ENCODE measurements at regions not wholly inside any gene's neighbourhood (a gene's known extent, or its start where the extent isn't known, plus 50 kb on each side); places are given as distances from the start of the nearest gene placed in this dataset.

GRCh38 chr1:14302025-14302424, 296.5 kb upstream of the KAZN start:
- CTCF ChIA-PET (ENCODE audit: low intra/inter-chr PET ratio, low total read pairs): no interaction called here

More at GRCh38 chr1:14302025-14302424, 296.5 kb upstream of the KAZN start:
- 0% methylated on average over 3 of the region's 3 CpGs for WGBS (ENCODE audit: low lambda C conversion rate)
- Histone ChIP-seq H2AFZ (ENCODE audit: low read length) (no peak overlapping the region), H3K4me3 (replicated peaks in 1 of 3; ENCODE audit: insufficient read depth in 1 of 3, low read depth in 2 of 3, low read length in 3 of 3) (no peak overlapping the region), H4K20me1 (ENCODE audit: insufficient read depth, low read length) (no peaks in the 10 kb centered on the region), H3K9ac (ENCODE audit: insufficient read depth, low read depth, low read length) (no peak overlapping the region), H3K4me1 (ENCODE audit: insufficient read depth, low read length) (no peaks in the 10 kb centered on the region), H3K79me2 (ENCODE audit: insufficient read depth, low read length) (no peaks in the 10 kb centered on the region), H3K4me2 (ENCODE audit: low read depth, low read length) (no peak overlapping the region), H3K36me3 (replicated peaks in 1 of 2; ENCODE audit: control insufficient read depth in 1 of 2, insufficient read depth in 2 of 2, low read length in 2 of 2) (no peaks in the 10 kb centered on the region), H3K27me3 (ENCODE audit: control insufficient read depth in 1 of 2, insufficient read depth in 2 of 2, low read length in 2 of 2) (peaks cover 0 to 14% of the 10 kb centered on the region in 2 experiments; a peak in 2 of 5 replicates), H3K9me3 (ENCODE audit: low read length) (no peaks in the 10 kb centered on the region), H3K27ac (ENCODE audit: extremely low read length, insufficient read depth, low read length) (no peak overlapping the region)
- FAIRE-seq: no peak
- in situ Hi-C loops (cut with HindIII; ENCODE audit: extremely low pct_ligation_motif_present, low pct_unique_long_range_greater_than_20kb): no loop called here
- TF ChIP-seq SIX4 (CRISPR knock-in tag; IDR thresholded peaks at IDR 0.05) (no peak), ATF2 (CRISPR knock-in tag; IDR thresholded peaks at IDR 0.05) (no peak), KLF11 (CRISPR knock-in tag; IDR thresholded peaks at IDR 0.05) (no peak), NFKB2 (CRISPR knock-in tag; IDR thresholded peaks at IDR 0.05; ENCODE audit: borderline replicate concordance) (no peak), ZNF251 (CRISPR knock-in tag; IDR thresholded peaks at IDR 0.05) (no peak), ZNF557 (CRISPR knock-in tag; IDR thresholded peaks at IDR 0.05) (no peak), GZF1 (CRISPR knock-in tag; IDR thresholded peaks at IDR 0.05) (no peak), POLR2AphosphoS2 (IDR thresholded peaks at IDR 0.05; ENCODE audit: low read depth, low read length) (no peak), EHMT2 (IDR thresholded peaks at IDR 0.05; ENCODE audit: borderline replicate concordance, low read depth, low read length) (no peak), SMARCC2 (IDR thresholded peaks at IDR 0.05) (no peak), HOMEZ (CRISPR knock-in tag; IDR thresholded peaks at IDR 0.05; ENCODE audit: low read depth) (no peak), SKI (IDR thresholded peaks at IDR 0.05; ENCODE audit: partially characterized antibody) (no peak), CENPBD1 (CRISPR knock-in tag; IDR thresholded peaks at IDR 0.05; ENCODE audit: borderline replicate concordance, low read depth) (no peak)
- TF ChIP-seq, protein P1, sequence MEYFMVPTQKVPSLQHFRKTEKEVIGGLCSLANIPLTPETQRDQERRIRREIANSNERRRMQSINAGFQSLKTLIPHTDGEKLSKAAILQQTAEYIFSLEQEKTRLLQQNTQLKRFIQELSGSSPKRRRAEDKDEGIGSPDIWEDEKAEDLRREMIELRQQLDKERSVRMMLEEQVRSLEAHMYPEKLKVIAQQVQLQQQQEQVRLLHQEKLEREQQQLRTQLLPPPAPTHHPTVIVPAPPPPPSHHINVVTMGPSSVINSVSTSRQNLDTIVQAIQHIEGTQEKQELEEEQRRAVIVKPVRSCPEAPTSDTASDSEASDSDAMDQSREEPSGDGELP (IDR thresholded peaks at IDR 0.05; ENCODE audit: borderline replicate concordance, low read depth): no peak
- TF ChIP-seq, protein P2, sequence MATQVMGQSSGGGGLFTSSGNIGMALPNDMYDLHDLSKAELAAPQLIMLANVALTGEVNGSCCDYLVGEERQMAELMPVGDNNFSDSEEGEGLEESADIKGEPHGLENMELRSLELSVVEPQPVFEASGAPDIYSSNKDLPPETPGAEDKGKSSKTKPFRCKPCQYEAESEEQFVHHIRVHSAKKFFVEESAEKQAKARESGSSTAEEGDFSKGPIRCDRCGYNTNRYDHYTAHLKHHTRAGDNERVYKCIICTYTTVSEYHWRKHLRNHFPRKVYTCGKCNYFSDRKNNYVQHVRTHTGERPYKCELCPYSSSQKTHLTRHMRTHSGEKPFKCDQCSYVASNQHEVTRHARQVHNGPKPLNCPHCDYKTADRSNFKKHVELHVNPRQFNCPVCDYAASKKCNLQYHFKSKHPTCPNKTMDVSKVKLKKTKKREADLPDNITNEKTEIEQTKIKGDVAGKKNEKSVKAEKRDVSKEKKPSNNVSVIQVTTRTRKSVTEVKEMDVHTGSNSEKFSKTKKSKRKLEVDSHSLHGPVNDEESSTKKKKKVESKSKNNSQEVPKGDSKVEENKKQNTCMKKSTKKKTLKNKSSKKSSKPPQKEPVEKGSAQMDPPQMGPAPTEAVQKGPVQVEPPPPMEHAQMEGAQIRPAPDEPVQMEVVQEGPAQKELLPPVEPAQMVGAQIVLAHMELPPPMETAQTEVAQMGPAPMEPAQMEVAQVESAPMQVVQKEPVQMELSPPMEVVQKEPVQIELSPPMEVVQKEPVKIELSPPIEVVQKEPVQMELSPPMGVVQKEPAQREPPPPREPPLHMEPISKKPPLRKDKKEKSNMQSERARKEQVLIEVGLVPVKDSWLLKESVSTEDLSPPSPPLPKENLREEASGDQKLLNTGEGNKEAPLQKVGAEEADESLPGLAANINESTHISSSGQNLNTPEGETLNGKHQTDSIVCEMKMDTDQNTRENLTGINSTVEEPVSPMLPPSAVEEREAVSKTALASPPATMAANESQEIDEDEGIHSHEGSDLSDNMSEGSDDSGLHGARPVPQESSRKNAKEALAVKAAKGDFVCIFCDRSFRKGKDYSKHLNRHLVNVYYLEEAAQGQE (IDR thresholded peaks at IDR 0.05; ENCODE audit: borderline replicate concordance in 1 of 2, low read depth in 1 of 2, low read length in 2 of 2): no peak
- BruUV-seq (replicated peaks): no TSS peak
- POLR2A ChIA-PET: no interaction called here
- intact Hi-C loops (cut with micrococcal nuclease; ENCODE audit: unreplicated experiment): no loop called here
- DNase-seq (ENCODE audit: low spot score): no peak
- ATAC-seq: no peak
